PFSK-1 (cell line): ENCODE measurements at regions not wholly inside any gene's neighbourhood (a gene's known extent, or its start where the extent isn't known, plus 50 kb on each side); places are given as distances from the start of the nearest gene placed in this dataset.

Source experiments
- SIN3A ChIP-seq: IDR thresholded peaks from 2 replicates; pipeline ENCODE4 v1.6.1; 2012; ENCODE audit warnings: mild to moderate bottlenecking, low read length, moderate library complexity, borderline replicate concordance; ENCODE audit not compliant: insufficient read depth
- TAF1 ChIP-seq: IDR thresholded peaks from 2 replicates; pipeline ENCODE4 v1.6.1; 2012; ENCODE audit warnings: low read length, control low read depth, borderline replicate concordance; ENCODE audit not compliant: insufficient read depth
- TF ChIP-seq, protein P1 (sequence below), 2 experiments: IDR thresholded peaks; 2 replicates each; pipeline versions ENCODE4 v1.6.1 to v1.8.0; 2011 to 2012; ENCODE audit warnings: low read depth in 2 of 2, low read length in 2 of 2, control low read depth in 1 of 2, inconsistent platforms in 1 of 2, mild to moderate bottlenecking in 1 of 2, moderate library complexity in 1 of 2; ENCODE audit not compliant: insufficient read depth in 1 of 2

DNA sequence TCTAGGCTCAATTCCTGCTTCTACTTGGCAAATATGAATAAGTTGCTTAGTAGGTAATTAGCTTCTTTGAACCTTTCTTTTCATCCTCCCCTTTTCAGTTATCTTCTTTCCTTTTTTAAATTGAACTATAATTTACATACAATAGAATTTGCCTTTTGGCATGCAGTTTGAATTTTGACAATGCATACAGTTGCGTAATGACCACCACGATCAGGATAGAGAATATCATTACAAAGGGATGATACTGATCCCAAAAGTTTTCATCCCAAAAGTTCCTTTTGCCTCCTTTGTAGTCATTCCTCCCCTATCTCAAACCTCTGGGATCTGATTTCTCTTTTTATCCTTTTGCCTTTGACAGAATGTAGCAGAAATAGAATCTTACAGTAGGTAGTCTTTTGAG, 164.4 kb downstream of the NOC3L start:
- no peak for TF ChIP-seq SIN3A
- no peak for TF ChIP-seq TAF1
- TF ChIP-seq, protein P1, sequence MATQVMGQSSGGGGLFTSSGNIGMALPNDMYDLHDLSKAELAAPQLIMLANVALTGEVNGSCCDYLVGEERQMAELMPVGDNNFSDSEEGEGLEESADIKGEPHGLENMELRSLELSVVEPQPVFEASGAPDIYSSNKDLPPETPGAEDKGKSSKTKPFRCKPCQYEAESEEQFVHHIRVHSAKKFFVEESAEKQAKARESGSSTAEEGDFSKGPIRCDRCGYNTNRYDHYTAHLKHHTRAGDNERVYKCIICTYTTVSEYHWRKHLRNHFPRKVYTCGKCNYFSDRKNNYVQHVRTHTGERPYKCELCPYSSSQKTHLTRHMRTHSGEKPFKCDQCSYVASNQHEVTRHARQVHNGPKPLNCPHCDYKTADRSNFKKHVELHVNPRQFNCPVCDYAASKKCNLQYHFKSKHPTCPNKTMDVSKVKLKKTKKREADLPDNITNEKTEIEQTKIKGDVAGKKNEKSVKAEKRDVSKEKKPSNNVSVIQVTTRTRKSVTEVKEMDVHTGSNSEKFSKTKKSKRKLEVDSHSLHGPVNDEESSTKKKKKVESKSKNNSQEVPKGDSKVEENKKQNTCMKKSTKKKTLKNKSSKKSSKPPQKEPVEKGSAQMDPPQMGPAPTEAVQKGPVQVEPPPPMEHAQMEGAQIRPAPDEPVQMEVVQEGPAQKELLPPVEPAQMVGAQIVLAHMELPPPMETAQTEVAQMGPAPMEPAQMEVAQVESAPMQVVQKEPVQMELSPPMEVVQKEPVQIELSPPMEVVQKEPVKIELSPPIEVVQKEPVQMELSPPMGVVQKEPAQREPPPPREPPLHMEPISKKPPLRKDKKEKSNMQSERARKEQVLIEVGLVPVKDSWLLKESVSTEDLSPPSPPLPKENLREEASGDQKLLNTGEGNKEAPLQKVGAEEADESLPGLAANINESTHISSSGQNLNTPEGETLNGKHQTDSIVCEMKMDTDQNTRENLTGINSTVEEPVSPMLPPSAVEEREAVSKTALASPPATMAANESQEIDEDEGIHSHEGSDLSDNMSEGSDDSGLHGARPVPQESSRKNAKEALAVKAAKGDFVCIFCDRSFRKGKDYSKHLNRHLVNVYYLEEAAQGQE (IDR thresholded peaks at IDR 0.05; ENCODE audit: insufficient read depth in 1 of 2, low read depth in 2 of 2, low read length in 2 of 2): no peak
